ENCODE measurements at regions not wholly inside any gene's neighbourhood (a gene's known extent, or its start where the extent isn't known, plus 50 kb on each side); places are given as distances from the start of the nearest gene placed in this dataset.

- Histone ChIP-seq H3K27ac (replicated peaks) (no peak overlapping the region), H3K27me3 (ENCODE audit: insufficient read depth, poor library complexity, severe bottlenecking) (no peaks in the 10 kb centered on the region)
- DNase-seq (ENCODE audit: low read depth in 1 of 2, low spot score in 1 of 2) = no peak
These were observed 74.7 kb downstream of the LPAR4 start for GRCh38 chrX:78822157-78822690.

DNA sequence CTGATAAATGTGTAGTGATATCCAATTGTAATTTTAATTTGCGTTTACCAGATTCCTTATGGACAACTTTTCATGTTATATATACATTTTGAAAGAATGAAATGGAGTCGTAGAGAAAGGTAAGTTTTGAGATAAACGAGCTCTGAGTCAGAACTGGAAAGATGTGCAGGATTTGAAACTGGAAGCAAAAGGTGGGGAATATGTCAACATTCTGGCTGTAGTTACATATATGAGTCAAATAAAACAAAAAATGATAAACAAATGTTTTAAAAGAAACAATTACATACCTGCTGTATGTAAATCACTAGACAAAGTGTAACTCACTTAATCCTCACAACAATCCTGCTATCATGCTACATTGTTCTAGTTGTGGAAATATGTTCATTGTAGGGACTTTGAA is 84.0 kb downstream of the LPAR4 start:
- DNase-seq (ENCODE audit: low read depth in 1 of 2, low spot score in 1 of 2) = no peak
- Histone ChIP-seq H3K27ac (replicated peaks) (no peak overlapping the region), H3K27me3 (ENCODE audit: insufficient read depth, poor library complexity, severe bottlenecking) (no peaks in the 10 kb centered on the region), H3K4me3 (replicated peaks; ENCODE audit: insufficient read depth, low read length) (no peak overlapping the region)
- no peak for TF ChIP-seq SPI1 (IDR thresholded peaks at IDR 0.05; ENCODE audit: borderline replicate concordance, low read depth)
- TF ChIP-seq CTCF (IDR thresholded peaks at IDR 0.05; ENCODE audit: insufficient read depth, low read length) = no peak
- no peak for TF ChIP-seq GABPA (IDR thresholded peaks at IDR 0.05; ENCODE audit: low read depth)
- no peak for TF ChIP-seq REST (IDR thresholded peaks at IDR 0.05; ENCODE audit: insufficient replicate concordance, low read depth)
- no peak for TF ChIP-seq POLR2AphosphoS5 (IDR thresholded peaks at IDR 0.05; ENCODE audit: low read depth)

More at GRCh38 chrX:78822157-78822690, 74.7 kb downstream of the LPAR4 start:
- no peak for TF ChIP-seq REST (IDR thresholded peaks at IDR 0.05; ENCODE audit: insufficient replicate concordance, low read depth)
- TF ChIP-seq SPI1 (IDR thresholded peaks at IDR 0.05; ENCODE audit: borderline replicate concordance, low read depth) = no peak
- TF ChIP-seq CTCF (IDR thresholded peaks at IDR 0.05; ENCODE audit: insufficient read depth, low read length) = no peak
- TF ChIP-seq GABPA (IDR thresholded peaks at IDR 0.05; ENCODE audit: low read depth) = no peak
- TF ChIP-seq POLR2AphosphoS5 (IDR thresholded peaks at IDR 0.05; ENCODE audit: low read depth) = no peak
- H3K4me3 ChIP-seq (replicated peaks; ENCODE audit: insufficient read depth, low read length) = no peak overlapping the region

DNA sequence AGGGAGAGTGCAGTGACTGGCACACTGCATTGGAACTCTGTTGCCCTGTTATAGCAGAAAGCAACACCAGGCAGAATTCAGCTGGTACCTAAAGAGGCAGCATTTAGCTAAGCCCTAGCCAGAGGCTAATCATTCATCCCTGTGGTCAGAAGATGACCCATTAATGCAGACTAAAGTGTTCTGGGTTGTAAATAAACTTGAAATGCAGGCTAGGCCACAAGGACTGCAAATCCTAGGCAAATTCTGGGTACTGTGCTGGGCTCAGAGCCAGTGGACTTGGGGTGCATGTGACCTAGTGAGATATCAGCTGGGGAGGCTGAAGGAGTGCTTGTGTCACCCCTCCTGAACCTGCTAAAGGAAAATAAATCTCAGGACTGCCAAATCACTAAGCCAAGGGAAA is 91.2 kb downstream of the LPAR4 start:
- TF ChIP-seq SPI1 (IDR thresholded peaks at IDR 0.05; ENCODE audit: borderline replicate concordance, low read depth) (no peak), CTCF (IDR thresholded peaks at IDR 0.05; ENCODE audit: insufficient read depth, low read length) (no peak), POLR2AphosphoS5 (IDR thresholded peaks at IDR 0.05; ENCODE audit: low read depth) (no peak), REST (IDR thresholded peaks at IDR 0.05; ENCODE audit: insufficient replicate concordance, low read depth) (no peak), GABPA (IDR thresholded peaks at IDR 0.05; ENCODE audit: low read depth) (no peak)
- Histone ChIP-seq H3K27me3 (ENCODE audit: insufficient read depth, poor library complexity, severe bottlenecking) (no peaks in the 10 kb centered on the region), H3K4me3 (replicated peaks; ENCODE audit: insufficient read depth, low read length) (no peak overlapping the region), H3K27ac (replicated peaks) (no peak overlapping the region)
- DNase-seq (ENCODE audit: low read depth in 1 of 2, low spot score in 1 of 2) = no peak

All from HL-60 (cell line).